GM13977 (cell line): ENCODE measurements at regions not wholly inside any gene's neighbourhood (a gene's known extent, or its start where the extent isn't known, plus 50 kb on each side); places are given as distances from the start of the nearest gene placed in this dataset.

Experiments
- DNase-seq: peaks from one replicate; pipeline ENCODE4 v3.0.0; 2012; ENCODE audit warnings: low spot score
- CTCF ChIP-seq: IDR thresholded peaks from 2 replicates; pipeline ENCODE4 v1.5.1; 2012; ENCODE audit warnings: mild to moderate bottlenecking, control low read depth; ENCODE audit not compliant: insufficient read depth; ENCODE audit errors: extremely low read depth, missing control alignments
- in situ Hi-C: fragments of 300-500 bp; cut with MboI; formaldehyde crosslinking; loops from one replicate; pipeline ENCODE4 v1.12.0; 2022; ENCODE audit warnings: low sequenced_read_pairs, low pct_unique_long_range_greater_than_20kb, mixed read lengths, inconsistent platforms; ENCODE audit not compliant: unreplicated experiment

- no peak for DNase-seq
- in situ Hi-C loops, result no loop called here
Measured at GRCh38 chr2:107001062-107001461, 115.1 kb upstream of the ST6GAL2 start.

GRCh38 chr2:107001551-107001950, 115.6 kb upstream of the ST6GAL2 start:
- in situ Hi-C loops, result no loop called here
- no peak for DNase-seq
- TF ChIP-seq CTCF, result no peak

More at GRCh38 chr2:107001062-107001461, 115.1 kb upstream of the ST6GAL2 start:
- TF ChIP-seq CTCF, result no peak

GRCh38 chr2:107001964-107002696, 116.2 kb upstream of the ST6GAL2 start:
- DNase-seq, result no peak
- in situ Hi-C loops, result no loop called here

GRCh38 chr2:107002735-107003134, 116.8 kb upstream of the ST6GAL2 start:
- in situ Hi-C loops, result no loop called here
- TF ChIP-seq CTCF, result no peak
- no peak for DNase-seq

More at GRCh38 chr2:107001964-107002696, 116.2 kb upstream of the ST6GAL2 start:
- TF ChIP-seq CTCF, result no peak

- in situ Hi-C loops, result no loop called here
- DNase-seq, result no peak
- TF ChIP-seq CTCF, result no peak
Measured at GRCh38 chr2:107005853-107006252, 119.9 kb upstream of the ST6GAL2 start.

- in situ Hi-C loops, result no loop called here
- TF ChIP-seq CTCF, result no peak
- no peak for DNase-seq
Measured at GRCh38 chr2:107006836-107007235, 120.9 kb upstream of the ST6GAL2 start.

GRCh38 chr2:107007927-107008326, 122.0 kb upstream of the ST6GAL2 start:
- in situ Hi-C loops, result no loop called here
- no peak for TF ChIP-seq CTCF
- no peak for DNase-seq
